NCI-H345 treated with DMSO at 0.1 percent for 48 hours (cell line): ENCODE measurements at regions not wholly inside any gene's neighbourhood (a gene's known extent, or its start where the extent isn't known, plus 50 kb on each side); places are given as distances from the start of the nearest gene placed in this dataset.
"Not testable (repeated sequence)": the region's sequence is repeated elsewhere in the genome, so short reads cannot be mapped to it uniquely, and the experiment has no call there.

Experiments
- DNase-seq: peaks from one replicate; lab custom pipeline; 2025; ENCODE audit not compliant: unreplicated experiment; lab: John Stamatoyannopoulos, UW

GRCh38 chr5:145585443-145586148 is 249.5 kb downstream of the PRELID2 start:
- DNase-seq: no peak

- DNase-seq: no peak
Measured at GRCh38 chr5:145579301-145579700, 255.8 kb downstream of the PRELID2 start.

GRCh38 chr5:145574889-145575573 is 260.1 kb downstream of the PRELID2 start:
- no peak for DNase-seq

- no peak for DNase-seq
Measured at GRCh38 chr5:145568581-145568980, 266.6 kb downstream of the PRELID2 start.

GRCh38 chr5:145562931-145563330 is 272.2 kb downstream of the PRELID2 start:
- no peak for DNase-seq

GRCh38 chr5:145558288-145558687 is 276.9 kb downstream of the PRELID2 start:
- DNase-seq: no peak

GRCh38 chr5:145557345-145557744 is 277.8 kb downstream of the PRELID2 start:
- DNase-seq: no peak

GRCh38 chr5:145554399-145554798 is 280.7 kb downstream of the PRELID2 start:
- no peak for DNase-seq

- DNase-seq: no peak
Measured at GRCh38 chr5:145553177-145553576, 282.0 kb downstream of the PRELID2 start.

GRCh38 chr5:145551714-145552113 is 283.4 kb downstream of the PRELID2 start:
- no peak for DNase-seq

- no peak for DNase-seq
Measured at GRCh38 chr5:145548097-145548496, 287.0 kb downstream of the PRELID2 start.

- DNase-seq: no peak
Measured at GRCh38 chr5:145544401-145544800, 290.7 kb downstream of the PRELID2 start.

GRCh38 chr5:145543968-145544367 is 291.2 kb downstream of the PRELID2 start:
- DNase-seq: no peak

- DNase-seq: no peak
Measured at GRCh38 chr5:145540375-145540774, 294.8 kb downstream of the PRELID2 start.

- no peak for DNase-seq
Measured at GRCh38 chr5:145539201-145539600, 295.9 kb downstream of the PRELID2 start.

- no peak for DNase-seq
Measured at GRCh38 chr5:145536133-145536532, 299.0 kb downstream of the PRELID2 start.

- no peak for DNase-seq
Measured at GRCh38 chr5:145531038-145531734, 304.0 kb downstream of the PRELID2 start.

- no peak for DNase-seq
Measured at GRCh38 chr5:145521523-145521922, 313.6 kb downstream of the PRELID2 start.

GRCh38 chr5:145521066-145521465 is 314.1 kb downstream of the PRELID2 start:
- DNase-seq: no peak

GRCh38 chr5:145520335-145520734 is 314.8 kb downstream of the PRELID2 start:
- DNase-seq: no peak

GRCh38 chr5:145517588-145517987 is 317.6 kb downstream of the PRELID2 start:
- DNase-seq: not testable (repeated sequence)

GRCh38 chr5:145511351-145511750 is 323.8 kb downstream of the PRELID2 start:
- no peak for DNase-seq
